NB4 (cell line): ENCODE measurements at regions not wholly inside any gene's neighbourhood (a gene's known extent, or its start where the extent isn't known, plus 50 kb on each side); places are given as distances from the start of the nearest gene placed in this dataset.
"Not testable (repeated sequence)": the region's sequence is repeated elsewhere in the genome, so short reads cannot be mapped to it uniquely, and the experiment has no call there.

Source experiments
- DNase-seq: peaks from one replicate; pipeline ENCODE4 v3.0.0; 2010; ENCODE audit warnings: low read depth
- H3K4me3 ChIP-seq: one replicate; pipeline ENCODE4 v1.5.1; 2011; ENCODE audit warnings: mild to moderate bottlenecking, low read depth, low read length, moderate library complexity
- MAX ChIP-seq: IDR thresholded peaks from 2 replicates; pipeline ENCODE4 v1.6.1; 2011; ENCODE audit warnings: low read depth, low read length
- MYC ChIP-seq: IDR thresholded peaks from 2 replicates; pipeline ENCODE4 v1.6.1; 2011; ENCODE audit warnings: low read depth, low read length
- POLR2A ChIP-seq: IDR thresholded peaks from 2 replicates; pipeline ENCODE4 v1.6.1; 2011; ENCODE audit warnings: mild to moderate bottlenecking; ENCODE audit not compliant: insufficient read length; ENCODE audit errors: extremely low read depth
- TF ChIP-seq, protein P1 (sequence below): IDR thresholded peaks from one replicate; pipeline ENCODE4 v1.5.1; 2012; ENCODE audit warnings: low read depth, low read length

DNA sequence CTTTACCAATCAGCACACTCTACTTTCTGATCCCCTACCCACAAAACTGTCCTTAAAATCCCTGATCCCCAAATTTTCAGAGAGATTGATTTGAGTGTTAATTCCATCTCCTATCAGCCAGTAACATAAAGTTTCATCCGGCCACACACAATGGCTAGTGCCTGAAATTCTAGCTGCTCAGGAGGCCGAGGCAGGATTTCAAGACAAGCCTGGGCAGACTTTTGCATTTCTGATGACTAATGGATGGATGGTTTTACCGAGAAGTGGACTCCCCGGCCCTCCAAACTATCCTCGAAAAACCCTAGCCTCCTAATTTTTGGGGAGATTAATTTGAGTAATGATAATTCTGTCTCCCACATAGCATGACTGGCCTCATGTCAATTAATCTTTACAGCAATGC lies 269.8 kb upstream of the POU1F1 start:
- H3K4me3 ChIP-seq = no peak overlapping the region
- TF ChIP-seq, protein P1, sequence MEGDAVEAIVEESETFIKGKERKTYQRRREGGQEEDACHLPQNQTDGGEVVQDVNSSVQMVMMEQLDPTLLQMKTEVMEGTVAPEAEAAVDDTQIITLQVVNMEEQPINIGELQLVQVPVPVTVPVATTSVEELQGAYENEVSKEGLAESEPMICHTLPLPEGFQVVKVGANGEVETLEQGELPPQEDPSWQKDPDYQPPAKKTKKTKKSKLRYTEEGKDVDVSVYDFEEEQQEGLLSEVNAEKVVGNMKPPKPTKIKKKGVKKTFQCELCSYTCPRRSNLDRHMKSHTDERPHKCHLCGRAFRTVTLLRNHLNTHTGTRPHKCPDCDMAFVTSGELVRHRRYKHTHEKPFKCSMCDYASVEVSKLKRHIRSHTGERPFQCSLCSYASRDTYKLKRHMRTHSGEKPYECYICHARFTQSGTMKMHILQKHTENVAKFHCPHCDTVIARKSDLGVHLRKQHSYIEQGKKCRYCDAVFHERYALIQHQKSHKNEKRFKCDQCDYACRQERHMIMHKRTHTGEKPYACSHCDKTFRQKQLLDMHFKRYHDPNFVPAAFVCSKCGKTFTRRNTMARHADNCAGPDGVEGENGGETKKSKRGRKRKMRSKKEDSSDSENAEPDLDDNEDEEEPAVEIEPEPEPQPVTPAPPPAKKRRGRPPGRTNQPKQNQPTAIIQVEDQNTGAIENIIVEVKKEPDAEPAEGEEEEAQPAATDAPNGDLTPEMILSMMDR = no peak
- TF ChIP-seq POLR2A = no peak
- TF ChIP-seq MAX = no peak
- no peak for TF ChIP-seq MYC
- DNase-seq = no peak

- not testable (repeated sequence) for H3K4me3 ChIP-seq, DNase-seq
Observed at GRCh38 chr3:87543408-87543807, 267.0 kb upstream of the POU1F1 start.

GRCh38 chr3:87541723-87542122 lies 265.3 kb upstream of the POU1F1 start:
- TF ChIP-seq MYC (no peak), POLR2A (no peak), MAX (no peak)
- TF ChIP-seq, protein P1 = no peak
- DNase-seq = no peak
- H3K4me3 ChIP-seq = no peak overlapping the region

DNA sequence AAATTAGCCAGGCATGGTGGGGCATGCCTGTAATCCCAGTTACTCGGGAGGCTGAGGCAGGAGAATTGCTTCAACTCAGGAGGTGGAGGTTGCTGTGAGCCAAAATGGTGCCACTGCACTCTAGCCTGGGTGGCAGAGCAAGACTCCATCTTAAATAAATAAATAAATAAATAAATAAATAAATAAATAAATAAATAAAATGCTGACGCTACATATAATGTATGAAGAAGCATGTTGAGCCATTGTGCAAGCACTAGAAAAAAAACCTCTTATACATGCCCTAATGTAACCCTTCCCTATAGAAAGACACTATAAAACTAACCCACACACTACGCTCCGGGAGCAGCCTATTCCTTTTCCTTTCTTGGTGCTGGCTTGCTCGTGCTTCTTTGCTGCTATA lies 262.3 kb upstream of the POU1F1 start:
- H3K4me3 ChIP-seq = not testable (repeated sequence)

DNA sequence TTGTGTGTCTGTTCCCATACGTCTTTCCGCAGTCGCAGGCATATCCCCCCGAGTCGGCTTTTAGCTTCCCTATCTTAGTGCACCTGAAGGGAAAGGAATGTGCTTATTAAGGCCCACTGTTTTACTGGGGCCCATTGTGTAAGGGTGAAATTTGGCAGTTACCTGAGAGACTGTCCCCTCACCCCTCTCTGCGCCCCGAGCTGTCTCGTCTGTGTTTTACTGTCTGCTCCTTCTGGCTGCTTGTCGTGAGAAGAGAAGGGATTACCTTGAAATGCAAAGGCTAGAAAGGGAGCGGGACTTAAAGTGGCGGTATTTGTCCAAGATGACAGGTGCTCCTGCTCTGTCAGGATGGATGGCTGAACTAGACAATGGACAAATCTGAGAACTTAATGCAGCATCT lies 233.0 kb upstream of the POU1F1 start:
- no peak for TF ChIP-seq POLR2A
- TF ChIP-seq, protein P1 = no peak
- no peak for TF ChIP-seq MAX
- TF ChIP-seq MYC = no peak
- no peak for DNase-seq
- H3K4me3 ChIP-seq = no peak overlapping the region

More for the DNA sequence above, 262.3 kb upstream of the POU1F1 start:
- DNase-seq = not testable (repeated sequence)

DNA sequence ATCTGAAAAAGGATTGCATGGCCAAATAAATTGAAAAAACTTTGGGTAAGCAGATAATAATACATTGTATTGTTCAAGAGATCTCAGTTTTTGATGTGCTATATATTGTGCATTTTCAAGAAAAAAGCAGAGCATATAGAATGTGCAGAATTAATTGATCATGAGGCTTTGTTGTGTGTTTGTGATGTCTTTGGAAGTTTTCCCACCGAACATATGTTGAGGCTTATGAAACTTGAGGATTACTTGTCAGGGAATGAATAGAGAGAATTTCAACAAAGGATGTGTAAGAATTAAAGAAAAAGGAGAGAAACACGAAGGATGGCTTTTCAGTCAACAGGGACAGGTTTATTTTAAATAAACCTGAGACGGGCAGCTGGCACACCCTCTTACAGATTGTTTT lies 232.5 kb upstream of the POU1F1 start:
- no peak overlapping the region for H3K4me3 ChIP-seq
- TF ChIP-seq, protein P1 = no peak
- TF ChIP-seq MAX = no peak
- TF ChIP-seq MYC = no peak

GRCh38 chr3:87507753-87508152 lies 231.4 kb upstream of the POU1F1 start:
- TF ChIP-seq MAX = no peak
- no peak for TF ChIP-seq MYC
- TF ChIP-seq, protein P1 = no peak
- TF ChIP-seq POLR2A = no peak
- no peak overlapping the region for H3K4me3 ChIP-seq
- no peak for DNase-seq

More for the DNA sequence above, 232.5 kb upstream of the POU1F1 start:
- no peak for DNase-seq
